HG02943 (cell line): ENCODE measurements at regions not wholly inside any gene's neighbourhood (a gene's known extent, or its start where the extent isn't known, plus 50 kb on each side); places are given as distances from the start of the nearest gene placed in this dataset.

Experiments
- ATAC-seq: cut with Tn5 transposase; IDR thresholded peaks from one replicate; pipeline ENCODE4 v1.9.1; 2021; ENCODE audit warnings: mild to moderate bottlenecking, low read depth, moderate library complexity; ENCODE audit not compliant: unreplicated experiment

DNA sequence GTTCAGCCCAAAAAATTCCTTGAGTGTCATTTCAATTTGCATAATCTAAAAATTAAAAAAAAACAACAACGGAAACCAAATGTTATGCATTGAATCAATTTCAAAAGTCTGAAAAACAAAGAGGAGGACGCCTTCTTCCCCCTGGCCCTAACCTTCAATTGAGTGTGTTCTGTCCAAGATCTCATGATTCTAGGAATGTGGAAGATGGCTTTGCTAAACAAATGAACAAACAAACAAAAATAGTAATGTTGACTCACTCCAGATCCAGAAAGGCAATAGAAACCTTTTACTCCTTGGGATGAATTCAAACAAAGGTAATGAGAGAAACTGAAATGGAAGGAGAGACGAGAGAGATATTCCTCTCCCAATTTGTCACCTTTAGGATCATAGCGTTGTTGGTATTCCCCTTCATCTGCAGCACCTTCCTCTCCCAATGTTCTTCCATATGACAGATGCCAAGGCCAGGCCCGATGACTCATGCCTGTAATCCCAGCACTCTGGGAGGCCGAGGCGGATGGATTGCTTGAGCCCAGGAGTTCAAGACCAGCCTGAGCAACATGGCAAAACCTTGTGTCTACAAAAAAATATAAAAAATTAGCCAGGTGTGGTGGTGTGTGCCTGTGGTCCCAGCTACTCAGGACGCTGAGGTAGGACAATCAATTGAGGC is 109.2 kb upstream of the ADGRF1 start:
- no peak for ATAC-seq

DNA sequence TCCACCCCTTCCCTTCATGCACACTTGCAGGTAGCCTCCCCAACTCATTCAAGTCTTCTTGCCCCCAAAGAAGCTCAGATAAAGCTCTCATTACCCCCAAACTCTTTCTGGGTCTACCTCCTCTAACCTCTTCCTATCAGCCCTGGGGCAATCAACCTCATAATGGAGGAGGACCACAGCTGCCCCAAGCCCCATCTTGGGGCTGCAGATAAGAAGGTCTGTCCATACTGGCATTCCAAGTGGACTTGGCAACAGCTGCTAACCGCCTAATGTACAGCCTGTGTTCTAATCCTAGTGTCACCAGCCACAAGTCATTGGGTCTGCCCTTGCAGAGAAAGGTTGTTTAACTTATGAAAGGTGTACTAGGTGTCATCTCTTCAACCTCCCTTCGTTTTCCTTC is 107.4 kb upstream of the ADGRF1 start:
- ATAC-seq = no peak

DNA sequence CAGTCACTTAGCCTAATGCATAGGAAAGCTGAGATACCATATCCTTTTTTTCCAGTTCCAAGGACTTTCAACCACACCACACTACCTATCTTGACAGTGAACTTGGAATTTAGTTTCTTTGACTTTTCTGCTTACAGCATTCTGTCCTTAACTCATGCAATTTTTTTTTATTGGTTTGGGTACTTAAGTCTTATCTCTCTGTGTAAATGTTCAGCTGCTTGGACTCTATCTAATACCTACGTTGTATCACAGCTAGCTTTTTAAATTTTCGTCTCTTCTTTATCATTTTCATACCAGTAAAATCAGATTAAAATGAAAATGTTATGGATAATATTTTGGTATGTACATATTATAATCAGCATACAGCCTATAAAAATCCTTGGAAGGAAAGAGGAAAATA is 106.9 kb upstream of the ADGRF1 start:
- no peak for ATAC-seq

DNA sequence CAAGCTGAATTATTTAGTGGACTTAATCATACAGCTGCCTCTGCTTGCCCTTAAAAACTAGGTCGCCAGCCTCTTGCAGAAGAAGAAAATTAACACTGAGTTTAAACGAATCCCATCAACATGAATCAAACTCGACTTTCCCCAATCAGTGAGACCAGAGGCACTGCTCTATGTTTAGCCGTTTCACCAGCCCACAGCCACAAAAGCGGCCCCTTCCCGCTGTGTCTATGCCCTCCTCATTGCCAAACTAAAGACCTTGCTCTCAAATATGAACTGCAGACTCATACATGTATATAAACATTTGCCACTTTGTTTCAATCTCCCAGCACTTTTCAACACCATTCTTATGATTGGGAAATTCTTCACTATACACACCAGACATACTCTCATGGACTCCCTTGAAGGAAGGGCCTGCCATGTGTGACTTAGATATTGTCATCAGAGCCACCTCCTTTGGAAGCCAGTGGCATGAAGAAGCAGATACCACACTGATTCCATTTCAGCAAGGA is 105.8 kb upstream of the ADGRF1 start:
- no peak for ATAC-seq

DNA sequence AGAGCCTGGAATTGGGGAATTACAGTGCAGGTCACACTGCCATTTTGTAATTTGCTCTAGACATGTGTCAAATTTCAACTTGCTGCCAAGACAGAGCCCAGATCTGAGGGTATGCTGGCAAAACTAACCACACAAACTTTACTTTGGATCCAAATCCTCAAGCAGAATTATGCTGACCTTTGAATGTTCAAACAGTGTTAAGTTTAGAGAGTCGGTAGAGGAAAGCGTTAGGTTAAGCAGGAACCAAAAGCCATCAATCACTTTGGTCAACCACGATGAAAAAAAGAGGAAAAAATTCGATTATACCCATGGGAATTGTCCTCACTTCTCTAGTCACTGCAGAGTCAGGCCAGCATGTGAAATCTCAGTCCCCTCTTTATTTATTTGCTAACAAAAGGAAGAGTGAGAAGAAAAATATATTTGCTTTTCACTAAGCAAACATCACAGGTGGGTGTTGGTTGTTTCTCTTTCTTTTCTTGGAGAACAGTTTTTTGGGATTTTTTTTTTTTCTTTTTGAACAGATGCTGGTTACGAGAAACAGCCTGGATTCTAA is 105.1 kb upstream of the ADGRF1 start:
- no peak for ATAC-seq

DNA sequence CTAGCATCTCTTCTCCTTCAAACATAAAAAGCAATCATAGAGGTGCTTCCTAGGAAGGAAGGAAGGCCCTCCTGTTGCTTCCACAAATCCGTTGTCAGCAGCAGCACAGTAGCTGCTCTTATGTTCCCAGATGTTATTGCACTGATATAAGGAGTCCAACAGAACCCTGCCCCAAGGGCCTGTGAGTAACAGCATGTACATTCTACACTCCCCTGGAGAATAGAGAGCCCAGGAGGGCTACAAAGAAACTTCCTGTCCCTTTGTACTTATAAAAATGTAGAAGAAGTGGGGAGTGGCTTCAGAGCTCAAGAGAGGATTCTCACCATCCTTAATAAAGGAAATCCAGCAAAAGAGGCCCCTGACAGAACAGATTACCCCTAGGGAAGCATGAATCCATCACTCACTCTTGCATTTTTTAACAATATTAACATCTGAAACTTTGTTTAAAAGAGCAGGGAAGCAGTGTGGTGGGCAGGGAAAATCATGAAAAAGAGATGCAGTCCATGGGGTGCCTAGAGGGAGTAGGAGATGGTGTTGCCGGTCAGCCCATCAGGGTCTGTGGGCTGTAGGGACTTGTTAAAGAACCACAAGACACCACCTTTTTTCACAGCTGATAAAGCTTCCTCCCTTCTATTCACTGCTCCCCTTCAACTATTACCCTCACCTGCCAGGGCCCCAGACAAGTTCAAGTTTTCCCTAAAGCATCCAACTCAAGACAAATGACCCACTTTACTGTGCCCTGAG is 104.5 kb upstream of the ADGRF1 start:
- ATAC-seq = no peak

DNA sequence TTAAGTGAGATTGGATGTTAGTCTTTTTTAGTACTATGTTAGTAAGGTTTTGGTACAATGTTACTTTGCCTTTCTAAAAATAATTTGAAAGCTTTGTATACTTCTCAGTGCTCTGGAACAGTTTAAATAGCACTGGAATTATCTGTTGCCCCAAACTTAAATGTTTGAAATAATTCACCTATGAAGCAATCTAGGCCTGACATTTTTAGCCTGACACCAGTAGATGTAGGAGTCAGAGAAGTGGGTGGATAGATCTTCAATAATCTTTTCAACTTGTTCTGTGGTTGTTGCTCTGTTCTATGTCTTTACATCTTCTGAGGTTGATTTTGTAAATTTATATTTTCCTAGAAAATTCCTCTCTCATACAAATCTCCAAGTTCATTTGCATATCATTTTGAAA is 103.1 kb upstream of the ADGRF1 start:
- ATAC-seq = no peak

DNA sequence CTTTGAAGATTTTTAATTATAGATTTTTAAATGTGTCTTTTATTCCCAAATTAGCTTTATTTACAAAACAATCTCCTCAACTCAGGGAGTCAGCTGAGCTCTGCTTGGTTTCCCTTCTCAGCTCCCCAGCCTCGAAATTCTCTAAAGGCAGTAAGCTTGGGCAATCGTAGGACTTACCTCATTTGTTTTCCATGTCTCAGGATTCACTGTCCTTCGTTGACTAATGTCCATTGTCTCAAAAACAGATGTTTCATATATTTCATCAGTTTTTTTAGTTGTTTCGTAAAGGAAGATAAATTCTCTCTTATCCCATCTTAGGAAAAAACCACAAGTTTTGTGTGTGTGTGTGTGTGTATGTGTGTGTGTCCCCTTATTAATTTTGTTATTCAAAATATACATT is 102.2 kb upstream of the ADGRF1 start:
- ATAC-seq = no peak

DNA sequence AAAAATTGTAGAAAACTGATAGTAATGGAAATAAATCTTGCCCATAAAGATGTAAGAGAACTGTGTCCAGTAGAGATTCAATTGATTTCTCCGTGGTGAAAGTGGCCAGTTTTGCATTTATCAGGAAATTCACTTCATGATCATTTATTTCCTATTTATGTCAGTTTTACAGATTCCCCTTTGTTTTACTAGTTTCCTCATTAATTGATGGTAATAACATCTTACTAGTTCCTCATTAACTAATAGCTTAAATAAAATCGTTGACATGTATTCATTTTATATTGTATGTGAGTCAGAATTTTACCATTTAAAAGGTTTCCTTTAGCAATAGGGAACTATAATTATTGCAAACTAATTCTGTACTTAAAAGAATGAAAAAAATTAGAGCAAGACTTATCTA is 99.8 kb upstream of the ADGRF1 start:
- ATAC-seq = no peak

DNA sequence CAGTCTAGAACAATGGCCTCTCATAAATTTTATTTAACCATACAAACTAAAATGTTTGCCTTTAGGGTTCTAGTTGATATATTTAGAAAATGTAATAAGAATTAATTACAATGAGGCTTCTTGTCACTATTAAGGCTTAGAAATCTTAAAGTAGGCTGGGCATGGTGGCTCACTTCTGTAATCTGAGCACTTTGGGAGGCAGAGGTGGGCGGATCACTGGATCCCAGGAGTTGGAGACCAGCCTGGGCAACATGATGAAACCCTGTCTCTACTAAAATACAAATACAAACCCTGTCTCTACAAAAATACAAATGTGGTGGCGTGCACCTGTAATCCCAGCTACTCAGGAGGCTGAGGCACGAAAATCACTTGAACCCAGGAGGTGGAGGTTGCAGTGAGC is 99.0 kb upstream of the ADGRF1 start:
- ATAC-seq = no peak

DNA sequence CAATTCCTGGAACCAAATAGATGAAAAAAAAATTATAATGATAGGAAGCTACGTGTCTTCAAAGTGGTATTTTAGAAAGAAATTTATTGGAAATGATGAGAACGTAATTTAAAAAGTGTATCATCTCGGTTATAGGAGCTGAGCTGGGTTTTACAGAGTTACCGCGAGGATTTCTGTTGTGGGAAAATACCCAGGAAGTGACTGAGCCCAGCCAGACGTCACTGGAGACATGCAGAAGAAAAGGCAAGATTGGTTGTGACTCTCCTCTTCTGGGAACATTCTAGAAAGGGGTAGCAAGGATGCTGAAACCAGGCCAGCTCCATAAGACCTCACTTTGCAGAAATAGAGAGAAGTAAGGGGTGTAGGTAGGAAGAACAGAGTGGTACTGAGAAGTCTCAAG is 95.9 kb upstream of the ADGRF1 start:
- no peak for ATAC-seq

DNA sequence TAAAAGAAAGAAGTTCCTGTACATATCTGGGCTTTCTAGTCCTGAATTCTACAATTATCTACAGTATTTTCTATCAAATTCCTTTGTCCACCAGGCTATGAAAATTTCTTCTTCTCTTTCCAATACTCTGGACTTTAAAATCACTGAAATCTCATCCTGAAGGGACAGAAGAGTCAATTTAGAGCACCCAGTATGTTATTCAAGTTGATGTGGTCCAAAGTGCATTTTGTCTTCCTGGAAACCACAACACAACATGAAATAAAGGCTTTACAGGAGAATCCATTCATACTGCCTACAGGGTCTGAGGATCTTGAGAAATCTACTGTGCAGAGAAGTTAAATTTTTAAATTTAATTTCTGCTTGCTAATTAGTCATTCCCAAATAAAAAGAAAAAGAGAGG is 94.9 kb upstream of the ADGRF1 start:
- ATAC-seq = no peak

DNA sequence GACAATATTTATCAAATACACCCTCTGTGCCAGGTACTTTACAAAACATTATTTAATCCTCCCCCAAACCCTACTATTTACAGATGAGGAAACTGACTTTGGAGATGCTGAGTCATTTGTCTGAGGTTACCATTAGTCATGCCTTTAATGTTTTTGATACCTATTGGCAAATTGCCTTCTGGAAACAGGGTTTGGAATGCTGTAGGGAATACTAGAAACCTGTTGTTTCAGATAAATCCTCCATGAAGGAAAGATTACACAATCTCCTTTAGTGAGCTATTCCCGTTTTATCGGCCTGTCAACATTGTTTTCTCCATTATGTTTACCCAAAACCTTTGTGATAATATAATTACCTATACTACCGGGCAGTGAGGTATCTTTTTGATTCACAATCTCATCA is 93.6 kb upstream of the ADGRF1 start:
- no peak for ATAC-seq

DNA sequence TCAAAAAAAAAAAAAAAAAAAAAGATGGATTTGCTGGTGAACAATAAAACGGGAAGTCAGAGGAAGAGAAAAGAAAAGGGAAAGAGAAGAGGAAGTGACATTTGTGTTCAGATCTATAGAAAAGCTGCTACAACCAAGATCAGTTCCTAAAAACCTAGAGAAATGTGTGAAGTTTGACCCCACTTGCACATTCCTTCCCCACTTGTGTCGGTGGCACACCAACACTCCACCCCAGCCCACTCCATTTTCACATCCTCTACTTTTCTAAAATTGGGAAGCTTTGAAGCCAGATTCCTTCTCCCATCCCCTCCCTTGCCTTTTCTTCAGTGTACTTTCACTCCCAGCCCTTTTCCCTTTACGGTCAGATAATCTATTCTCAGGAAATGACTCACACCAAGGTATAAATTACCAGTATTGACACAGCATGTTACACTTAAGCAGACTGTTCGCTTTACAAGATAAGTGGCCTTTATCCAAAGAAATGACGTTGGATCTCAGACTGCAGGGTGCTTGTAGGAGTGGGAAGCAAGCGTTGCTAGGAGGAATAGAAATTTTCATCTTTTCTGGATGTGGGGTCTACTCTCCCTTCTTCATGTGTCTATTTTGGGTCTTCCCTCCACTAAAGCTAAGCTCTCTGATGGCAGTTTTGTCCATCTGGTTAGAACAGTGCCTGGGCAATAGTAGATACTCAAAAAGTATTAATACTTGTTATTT is 92.5 kb upstream of the ADGRF1 start:
- no peak for ATAC-seq

DNA sequence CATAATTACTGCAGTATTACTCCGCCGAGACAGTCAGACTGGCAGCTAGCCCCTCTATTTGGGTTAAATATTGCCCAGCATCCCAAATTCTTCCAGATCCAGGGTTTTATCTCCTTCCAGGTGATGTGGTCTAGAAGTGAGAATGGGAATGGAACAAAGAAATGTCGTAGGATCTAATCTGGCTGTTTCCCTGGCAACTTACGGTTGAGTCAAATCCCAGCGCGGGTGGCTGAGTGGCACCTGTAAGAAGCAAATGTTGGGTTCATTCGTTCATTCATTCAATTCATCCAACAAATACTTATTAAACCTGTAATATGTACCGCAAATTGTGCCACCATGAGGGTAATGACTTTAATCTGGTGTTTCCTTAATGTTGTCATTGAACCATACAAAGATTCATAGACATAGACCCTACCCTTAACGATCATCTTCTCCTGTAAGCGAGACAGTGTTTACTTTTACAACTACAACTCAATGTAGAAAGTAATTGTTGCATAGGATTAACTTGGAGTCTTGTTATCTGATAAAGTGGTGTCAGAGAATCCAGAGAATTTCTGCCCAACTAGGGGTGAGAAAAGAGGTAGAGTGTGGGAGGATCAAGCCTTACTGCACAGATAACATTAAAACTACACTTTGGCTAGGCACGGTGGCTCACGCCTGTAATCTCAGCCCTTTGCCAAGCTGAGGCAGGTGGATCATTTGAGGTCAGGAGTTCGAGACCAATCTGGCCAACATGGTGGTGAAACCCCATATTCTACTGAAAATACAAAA is 91.3 kb upstream of the ADGRF1 start:
- ATAC-seq = no peak

DNA sequence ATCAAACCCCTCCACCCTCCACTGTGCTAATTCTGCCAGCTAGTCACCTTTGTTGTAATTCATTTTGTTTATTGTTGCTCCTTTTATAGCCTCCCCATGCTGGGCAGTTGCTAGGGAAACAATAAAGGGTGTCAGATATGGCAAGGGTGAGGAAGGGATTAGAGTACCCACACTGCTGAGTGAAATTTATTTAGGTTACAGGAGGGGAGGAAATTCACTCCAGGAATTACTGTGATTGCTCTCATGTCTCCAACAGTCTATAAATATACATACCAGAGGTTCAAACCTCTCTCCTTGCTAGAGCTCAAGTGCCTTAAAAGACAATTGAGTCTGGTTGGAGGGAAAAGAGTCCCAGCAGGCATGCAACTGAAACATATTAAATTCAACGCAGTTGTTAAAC is 90.6 kb upstream of the ADGRF1 start:
- no peak for ATAC-seq

DNA sequence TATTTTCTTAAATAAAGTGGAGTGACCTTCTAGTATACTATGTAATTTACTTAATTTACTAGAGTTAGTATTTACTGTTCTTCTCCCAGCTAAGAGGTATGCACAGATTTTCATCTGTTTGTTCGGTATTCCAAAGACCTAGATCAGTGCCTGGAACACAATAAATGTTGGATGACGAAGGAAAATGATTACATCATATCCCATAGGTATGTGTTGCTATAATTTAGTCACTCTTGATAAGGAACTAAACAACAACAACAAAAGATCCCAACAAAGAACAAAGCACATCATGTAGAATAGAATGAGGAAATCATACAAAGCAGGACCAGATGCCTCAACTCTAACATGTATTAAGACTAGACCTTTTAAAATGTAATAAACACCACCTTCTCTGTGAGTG is 89.6 kb upstream of the ADGRF1 start:
- no peak for ATAC-seq

DNA sequence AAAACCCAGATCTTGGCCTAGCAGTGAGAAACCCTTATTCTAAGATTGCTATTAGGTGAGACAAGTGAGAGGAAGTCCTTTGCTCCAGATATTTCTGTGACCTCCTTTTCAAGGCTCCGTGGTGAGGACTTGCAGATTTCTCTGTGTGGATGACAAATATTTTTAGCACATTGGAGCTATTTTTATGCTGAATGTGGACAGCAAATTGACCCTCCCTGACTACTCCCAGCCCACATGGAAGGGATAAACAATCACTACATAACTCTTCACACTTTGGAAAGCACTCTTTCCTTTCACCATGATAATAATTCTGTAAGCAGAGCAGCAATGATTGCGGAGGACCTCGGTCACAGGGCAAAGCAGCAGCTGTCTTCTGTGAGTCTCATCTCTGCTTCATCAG is 88.0 kb upstream of the ADGRF1 start:
- ATAC-seq = no peak

DNA sequence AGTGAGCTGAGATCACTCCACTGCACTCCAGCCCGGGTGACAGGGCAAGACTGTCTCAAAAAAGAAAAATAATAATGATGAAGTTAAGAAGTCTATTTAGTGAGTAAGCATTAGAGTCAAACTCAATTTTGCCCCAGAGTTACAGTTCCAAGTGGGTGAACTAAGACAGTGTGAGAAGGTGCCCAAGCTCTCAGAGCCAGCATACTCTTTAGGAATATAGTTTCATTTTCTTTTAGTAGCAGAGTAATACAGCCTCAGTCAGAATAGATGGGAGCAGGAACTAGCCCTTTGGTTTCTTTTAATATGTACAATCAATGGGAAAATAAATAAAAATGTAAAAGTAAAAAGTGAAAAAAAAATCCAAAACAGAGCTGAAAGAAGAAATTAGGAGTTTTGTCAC is 87.0 kb upstream of the ADGRF1 start:
- no peak for ATAC-seq

DNA sequence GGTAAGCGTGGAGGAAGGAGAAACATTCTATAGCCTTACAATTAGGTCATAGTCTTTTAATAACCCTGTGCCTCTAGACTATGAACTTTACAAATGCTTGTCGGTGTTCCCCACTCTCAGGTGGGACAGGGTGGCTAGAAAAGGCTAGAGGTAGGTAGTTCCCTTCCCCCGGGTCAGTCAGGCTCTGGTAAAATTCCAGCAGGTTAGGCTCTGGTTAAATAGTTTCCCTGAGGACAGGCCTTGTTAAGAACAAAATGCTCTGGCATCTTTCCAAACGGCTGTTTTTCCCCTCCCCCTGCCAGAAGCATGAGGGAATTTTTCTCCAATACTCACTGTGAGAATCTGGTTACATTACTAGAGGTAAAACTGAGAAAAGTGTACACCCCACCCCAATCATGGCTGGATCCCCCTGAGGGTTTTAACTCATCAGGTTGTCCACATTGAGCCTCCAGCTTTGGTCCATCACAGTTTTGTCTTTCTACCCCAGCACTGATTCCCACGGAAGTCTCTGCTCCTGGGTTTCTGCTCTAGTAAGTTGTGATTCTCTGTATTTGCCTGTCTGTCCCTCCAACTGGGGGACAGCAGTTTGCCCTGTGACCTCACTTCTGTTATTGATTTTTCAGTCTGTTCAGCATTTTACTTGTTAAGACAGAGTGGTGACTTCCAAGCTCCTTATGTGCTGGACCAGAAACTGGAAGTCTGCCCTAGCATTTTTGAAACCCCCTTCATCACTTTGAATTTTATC is 84.7 kb upstream of the ADGRF1 start:
- ATAC-seq = no peak
